HG03354 (cell line): ENCODE measurements at regions not wholly inside any gene's neighbourhood (a gene's known extent, or its start where the extent isn't known, plus 50 kb on each side); places are given as distances from the start of the nearest gene placed in this dataset.

ENCODE experiments used
- ATAC-seq: cut with Tn5 transposase; IDR thresholded peaks from one replicate; pipeline ENCODE4 v1.9.1; 2021; ENCODE audit warnings: mild to moderate bottlenecking; ENCODE audit not compliant: unreplicated experiment, poor library complexity, severe bottlenecking

GRCh38 chr6:126786262-126786661, 332.2 kb upstream of the RSPO3 start:
- ATAC-seq: no peak

DNA sequence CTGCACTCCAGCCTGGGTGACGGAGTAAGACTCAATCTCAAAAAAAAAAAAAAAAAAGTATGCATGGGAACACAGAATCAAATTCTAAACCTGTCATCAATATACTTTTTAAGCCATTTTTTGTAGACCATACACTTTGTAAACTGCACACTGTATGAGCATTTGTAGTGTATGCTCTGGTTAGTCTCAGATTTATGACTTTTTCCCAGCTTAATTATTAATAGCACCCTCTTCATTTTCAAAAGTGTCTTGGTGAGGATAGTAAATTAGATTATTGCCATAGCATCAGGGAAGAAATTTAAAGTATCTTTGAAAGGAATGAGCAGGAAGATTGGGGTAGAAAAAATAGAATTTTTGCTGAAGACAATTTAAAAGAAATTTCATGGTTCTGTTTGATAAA, 330.8 kb upstream of the RSPO3 start:
- no peak for ATAC-seq

DNA sequence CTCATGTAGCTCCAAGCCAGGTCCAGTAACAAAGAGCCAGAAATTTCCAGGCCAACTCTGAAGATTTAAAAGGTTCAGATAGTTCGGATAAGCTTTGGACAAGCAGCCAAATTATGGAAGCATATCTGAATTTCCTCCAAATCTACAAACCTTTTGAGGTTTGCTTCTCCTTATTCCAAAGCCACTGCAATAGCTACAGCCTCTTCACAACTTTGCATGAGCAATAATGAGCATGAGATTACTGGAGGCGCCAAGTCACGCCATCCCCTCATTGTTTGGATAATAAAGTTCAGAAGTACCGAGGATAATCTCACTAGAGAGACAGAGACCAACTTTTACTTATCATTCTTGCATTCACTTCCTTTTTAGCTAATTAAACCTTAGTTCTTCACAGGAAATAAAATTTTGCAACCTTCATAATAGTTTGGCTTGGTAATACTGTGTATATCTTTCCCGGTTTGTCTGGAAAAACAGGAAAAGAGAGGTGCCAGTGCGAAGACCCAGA, 329.6 kb upstream of the RSPO3 start:
- ATAC-seq: no peak

- no peak for ATAC-seq
Measured at GRCh38 chr6:126792340-126793085, 326.0 kb upstream of the RSPO3 start.

- ATAC-seq: no peak
Measured at GRCh38 chr6:126795161-126795560, 323.3 kb upstream of the RSPO3 start.

DNA sequence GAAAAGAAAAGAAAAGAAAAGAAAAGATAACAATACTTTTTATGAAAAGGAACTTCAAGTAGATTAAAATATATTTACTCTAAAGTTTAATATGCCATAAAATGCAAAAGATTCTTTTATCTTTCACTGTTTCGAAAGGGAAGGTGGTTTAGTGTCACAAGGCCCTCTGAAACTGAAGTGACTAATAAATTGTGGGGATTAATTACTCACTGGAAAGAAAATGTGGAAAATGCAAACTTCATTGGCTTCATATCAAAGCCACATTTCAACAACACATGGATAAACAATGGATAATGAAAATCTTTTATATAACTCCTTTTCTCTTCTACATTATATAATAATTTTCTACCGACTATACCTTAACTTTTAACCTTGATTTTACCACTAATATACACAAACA, 320.5 kb upstream of the RSPO3 start:
- no peak for ATAC-seq

- ATAC-seq: peak; percentile 32
Measured at GRCh38 chr6:126803769-126804168, 314.7 kb upstream of the RSPO3 start.

- peak; percentile 92 for ATAC-seq
Measured at GRCh38 chr6:126804332-126805064, 314.0 kb upstream of the RSPO3 start.

- ATAC-seq: no peak
Measured at GRCh38 chr6:126805861-126806260, 312.6 kb upstream of the RSPO3 start.

DNA sequence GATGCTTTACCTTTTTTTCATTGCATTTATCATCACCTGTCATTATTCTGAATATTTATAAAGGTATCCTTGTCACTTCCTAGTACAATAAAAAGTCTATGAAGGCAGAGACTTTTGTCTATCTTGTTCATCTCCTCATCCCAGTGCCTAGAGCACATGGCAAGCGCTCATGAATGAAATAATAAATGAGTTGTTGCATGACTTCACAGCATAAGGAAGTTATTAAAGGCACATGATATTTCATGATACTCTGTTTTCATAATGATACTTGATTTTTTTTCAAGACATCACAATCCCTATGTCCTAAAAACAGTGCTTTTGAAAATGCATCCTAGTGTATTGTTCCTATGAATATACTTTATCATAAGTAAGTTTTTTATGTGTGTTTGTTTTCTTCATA, 310.6 kb upstream of the RSPO3 start:
- no peak for ATAC-seq

DNA sequence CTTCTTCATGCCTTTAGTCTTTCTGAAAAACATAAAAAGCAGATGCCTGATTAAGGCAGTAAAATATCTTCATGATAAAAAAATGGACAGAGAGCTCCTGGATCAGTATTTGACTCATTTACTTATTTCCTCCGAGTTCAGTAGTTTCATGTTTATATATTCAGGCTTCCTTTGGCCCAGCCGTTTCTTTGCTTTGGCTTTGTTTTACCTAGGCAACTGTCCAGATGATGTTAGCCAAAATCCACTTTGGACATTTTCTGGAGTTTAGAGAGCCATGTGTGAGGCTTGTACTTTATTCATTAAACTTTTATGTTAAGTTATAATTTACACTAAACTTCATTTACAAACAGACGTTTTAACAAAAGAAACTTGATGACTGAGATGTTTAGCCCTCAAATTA, 307.1 kb upstream of the RSPO3 start:
- no peak for ATAC-seq

- ATAC-seq: no peak
Measured at GRCh38 chr6:126812010-126812409, 306.5 kb upstream of the RSPO3 start.

- no peak for ATAC-seq
Measured at GRCh38 chr6:126812651-126813050, 305.8 kb upstream of the RSPO3 start.

- ATAC-seq: no peak
Measured at GRCh38 chr6:126820634-126821033, 297.8 kb upstream of the RSPO3 start.

DNA sequence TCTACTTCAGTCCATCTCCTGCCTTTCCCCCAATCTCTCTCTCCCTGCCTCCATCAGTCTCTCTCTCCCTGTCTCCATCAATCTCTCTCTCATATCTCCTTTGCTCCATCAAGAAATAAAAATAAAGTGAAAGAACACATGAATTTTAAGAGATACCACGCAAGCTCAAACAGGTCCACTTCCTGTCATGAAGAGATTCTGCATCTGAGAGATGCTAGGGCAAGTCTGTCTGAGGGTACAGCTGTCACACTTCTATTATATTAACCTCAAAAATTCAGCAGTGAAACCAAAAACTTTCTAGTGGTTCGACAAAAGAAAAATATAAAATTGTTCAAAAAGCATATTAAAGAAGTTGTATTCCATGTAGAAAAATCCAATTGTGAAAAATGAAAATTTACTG, 296.8 kb upstream of the RSPO3 start:
- no peak for ATAC-seq

- no peak for ATAC-seq
Measured at GRCh38 chr6:126824226-126824625, 294.2 kb upstream of the RSPO3 start.

DNA sequence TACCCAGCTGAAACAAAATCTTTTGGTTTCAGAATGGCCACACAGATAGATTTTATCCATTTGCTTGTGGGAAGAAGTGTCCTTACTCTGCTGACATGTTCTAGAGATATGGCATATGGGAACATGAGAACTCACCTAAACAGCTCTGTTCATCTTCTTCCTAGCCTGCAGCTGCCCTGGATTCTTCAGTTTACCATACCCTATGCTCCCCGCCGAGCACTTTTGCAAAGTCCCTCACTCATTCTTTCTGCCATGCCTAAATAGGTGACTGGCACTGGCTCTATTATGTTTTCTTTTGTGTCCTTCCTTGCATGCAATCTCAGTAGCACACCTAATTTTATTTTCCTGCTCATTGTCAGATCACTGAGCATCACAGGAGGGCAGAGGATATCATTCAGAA, 293.7 kb upstream of the RSPO3 start:
- ATAC-seq: no peak

- no peak for ATAC-seq
Measured at GRCh38 chr6:126826166-126826714, 292.2 kb upstream of the RSPO3 start.

DNA sequence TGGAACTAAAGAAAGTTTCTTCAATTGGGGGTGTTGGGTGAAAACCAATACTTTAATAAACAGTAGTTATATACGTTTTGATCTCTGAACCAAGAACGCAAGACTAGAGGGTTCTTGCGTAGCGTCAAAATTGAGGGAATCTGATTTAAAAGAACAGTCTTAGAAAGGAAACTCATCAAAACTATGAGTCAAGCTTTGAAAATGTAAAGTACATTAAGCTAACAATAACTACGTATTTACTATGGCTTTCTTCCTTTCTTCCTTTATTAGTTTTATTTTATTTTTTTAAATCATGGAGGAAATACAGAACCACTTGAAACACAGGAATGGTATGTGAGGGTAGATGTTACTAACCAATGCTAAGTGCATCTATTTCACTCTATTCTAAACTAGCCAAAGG, 287.0 kb upstream of the RSPO3 start:
- ATAC-seq: no peak

DNA sequence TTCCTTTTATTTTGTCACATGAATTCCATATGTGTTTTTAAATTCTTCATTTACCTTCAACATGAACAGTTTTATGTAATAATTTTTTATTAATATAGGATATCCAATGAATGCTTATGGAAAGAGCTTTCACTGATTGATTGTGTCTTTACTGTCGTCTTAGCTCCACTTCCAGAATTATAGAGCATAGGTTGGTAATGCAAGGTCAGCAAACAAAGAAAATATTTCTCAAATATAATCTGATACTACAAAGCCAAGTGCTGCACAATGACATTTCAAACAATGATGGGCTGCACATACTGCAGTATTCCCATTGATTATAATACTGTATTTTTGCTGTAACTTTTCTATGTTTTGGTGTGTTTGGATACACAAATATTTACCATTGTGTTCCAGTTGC, 275.7 kb upstream of the RSPO3 start:
- ATAC-seq: no peak

DNA sequence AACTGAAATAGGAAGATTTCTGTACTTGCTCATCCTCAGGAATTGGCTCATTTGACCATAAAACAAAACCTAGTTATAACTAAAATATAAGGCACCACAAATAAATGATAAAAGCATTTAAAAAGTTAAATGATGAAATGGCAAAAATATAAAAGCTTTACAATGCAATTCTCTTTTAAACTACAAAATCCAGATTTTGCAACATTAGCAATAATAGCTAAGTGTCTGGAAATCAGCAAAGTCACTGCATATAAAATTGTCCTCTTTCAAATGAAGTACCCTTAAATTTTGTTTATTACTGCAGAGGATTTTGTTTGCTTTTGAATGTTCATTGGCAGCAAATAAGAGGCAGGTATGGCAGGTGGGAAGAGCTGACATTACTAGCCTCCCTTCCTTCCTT, 270.4 kb upstream of the RSPO3 start:
- no peak for ATAC-seq
